CD4-positive, alpha-beta T cell (primary cell): ENCODE measurements at regions not wholly inside any gene's neighbourhood (a gene's known extent, or its start where the extent isn't known, plus 50 kb on each side); places are given as distances from the start of the nearest gene placed in this dataset.

Experiments used
- ATAC-seq: fragments of 200-7000 bp; cut with Tn5 transposase; one replicate; pipeline ENCODE4 v1.10.0; 2022; ENCODE audit warnings: mild to moderate bottlenecking; ENCODE audit not compliant: poor library complexity
- CTCF ChIA-PET: fragments of 350-600 bp; sonication (Branson Sonifier 250); formaldehyde crosslinking; loops from one replicate; lab custom pipeline; 2021; ENCODE audit warnings: antibody characterized with exemption, inconsistent platforms; lab: Charles Lee
- POLR2A ChIA-PET: fragments of 350-600 bp; sonication (Branson Sonifier 250); formaldehyde crosslinking; loops from one replicate; lab custom pipeline; 2021; ENCODE audit warnings: antibody characterized with exemption, inconsistent platforms; lab: Charles Lee
- DNase-seq, 14 experiments: peaks; one replicate each; pipeline ENCODE4 v3.0.0-alpha.2; 2013 to 2020; ENCODE audit warnings: mixed read lengths in 2 of 14
- H3K27ac ChIP-seq, 2 donors: one replicate each; pipeline versions ENCODE4 v1.5.1 to v1.7.0; 2013; ENCODE audit warnings: low read length in 2 of 2, low read depth in 1 of 2, mild to moderate bottlenecking in 1 of 2
- H3K27me3 ChIP-seq, 2 experiments: 1 replicate in 1 of 2; 2 replicates in 1 of 2; pipeline versions ENCODE4 v1.6.1 to v1.7.0; 2013; ENCODE audit warnings: low read length in 2 of 2, control low read depth in 1 of 2, mild to moderate bottlenecking in 1 of 2, moderate library complexity in 1 of 2; ENCODE audit not compliant: insufficient read depth in 2 of 2, control insufficient read depth in 1 of 2
- H3K36me3 ChIP-seq: one replicate; pipeline ENCODE4 v1.6.1; 2013; ENCODE audit warnings: low read length, control low read depth; ENCODE audit not compliant: insufficient read depth
- H3K4me1 ChIP-seq: one replicate; pipeline ENCODE4 v1.6.1; 2013; ENCODE audit warnings: low read length, control low read depth; ENCODE audit not compliant: insufficient read depth
- H3K4me3 ChIP-seq: one replicate; pipeline ENCODE4 v1.5.1; 2013; ENCODE audit warnings: mild to moderate bottlenecking, low read length, moderate library complexity
- H3K9me3 ChIP-seq, 2 experiments: 1 replicate in 1 of 2; 2 replicates in 1 of 2; pipeline versions ENCODE4 v1.6.1 to v1.7.0; 2013; ENCODE audit warnings: low read length in 2 of 2, mild to moderate bottlenecking in 2 of 2, control low read depth in 1 of 2, moderate library complexity in 1 of 2; ENCODE audit not compliant: control insufficient read depth in 1 of 2, insufficient read depth in 1 of 2
- H3K27ac Mint-ChIP-seq: one replicate; pipeline ENCODE4 v1.8.0; 2020; ENCODE audit warnings: mixed read lengths
- H3K27me3 Mint-ChIP-seq: one replicate; pipeline ENCODE4 v1.8.0; 2021; ENCODE audit warnings: mixed read lengths
- H3K36me3 Mint-ChIP-seq: one replicate; pipeline ENCODE4 v1.8.0; 2021; ENCODE audit warnings: low read depth, mixed read lengths
- H3K4me1 Mint-ChIP-seq: one replicate; pipeline ENCODE4 v1.8.0; 2021; ENCODE audit warnings: low read depth, mixed read lengths
- H3K4me3 Mint-ChIP-seq: one replicate; pipeline ENCODE4 v1.8.0; 2020; ENCODE audit warnings: mild to moderate bottlenecking, mixed read lengths
- H3K9me3 Mint-ChIP-seq: one replicate; pipeline ENCODE4 v1.8.0; 2020; ENCODE audit warnings: mixed read lengths
- intact Hi-C, 2 experiments: fragments of 100-400 bp; cut with DNase I in 1 of 2; cut with micrococcal nuclease in 1 of 2; formaldehyde crosslinking; loops; one replicate each; pipeline versions ENCODE4 v1.15.1 to v1.9.0; 2023 to 2025; cut with DNase I, micrococcal nuclease
- TF ChIP-seq, protein P1 (sequence below): fragments of 200-600 bp; IDR thresholded peaks from one replicate; pipeline ENCODE4 v1.8.0; 2022; ENCODE audit warnings: antibody characterized with exemption, mild to moderate bottlenecking

DNA sequence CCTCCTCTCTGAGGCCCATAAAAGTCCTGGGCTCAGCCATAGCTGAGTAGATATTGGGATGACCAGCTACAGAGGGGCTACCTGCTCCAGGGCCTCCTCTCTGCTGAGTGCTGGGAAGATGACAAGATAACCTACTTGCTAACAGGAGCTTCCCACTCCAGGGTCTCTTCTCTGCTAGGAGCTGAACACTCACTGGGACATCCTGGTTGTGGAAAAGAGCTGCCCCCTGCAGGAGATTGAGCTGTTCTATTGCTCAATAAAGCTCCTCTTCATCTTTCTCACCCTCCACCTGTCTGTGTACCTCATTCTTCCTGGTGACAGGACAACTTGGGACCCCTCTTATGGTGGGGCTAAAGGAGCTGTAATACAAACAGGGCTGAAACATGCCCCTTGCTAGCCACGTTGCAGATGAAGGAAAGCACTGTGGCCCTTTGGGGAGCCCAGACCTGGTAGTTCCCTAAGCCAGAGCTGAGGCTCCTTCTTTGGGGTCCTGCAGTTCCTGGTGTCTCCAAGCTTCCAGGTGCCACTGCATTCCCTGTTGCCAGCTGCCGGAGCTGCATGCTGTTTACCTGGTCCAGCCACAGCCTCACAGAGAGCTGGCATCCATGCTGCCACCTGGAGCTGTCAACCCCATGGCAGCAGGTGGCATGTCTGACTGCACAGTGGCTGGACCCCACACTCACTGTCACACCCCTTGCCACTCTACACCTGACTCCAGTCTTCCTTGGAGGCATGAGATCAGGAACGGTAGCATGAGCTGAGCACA, 598.5 kb upstream of the LMO3 start:
- ChIA-PET CTCF (no interaction called here), POLR2A (no interaction called here)
- Mint-ChIP-seq H3K4me3 (no peak overlapping the region), H3K9me3 (peaks cover 10% of the 10 kb centered on the region), H3K4me1 (no peaks in the 10 kb centered on the region), H3K27me3 (no peaks in the 10 kb centered on the region), H3K27ac (no peak overlapping the region), H3K36me3 (no peaks in the 10 kb centered on the region)
- Histone ChIP-seq H3K36me3 (no peaks in the 10 kb centered on the region), H3K4me3 (no peak overlapping the region), H3K9me3 (peaks cover 0 to 21% of the 10 kb centered on the region in 2 experiments), H3K27ac (no peak overlapping the region), H3K4me1 (no peaks in the 10 kb centered on the region), H3K27me3 (no peaks in the 10 kb centered on the region)
- TF ChIP-seq, protein P1, sequence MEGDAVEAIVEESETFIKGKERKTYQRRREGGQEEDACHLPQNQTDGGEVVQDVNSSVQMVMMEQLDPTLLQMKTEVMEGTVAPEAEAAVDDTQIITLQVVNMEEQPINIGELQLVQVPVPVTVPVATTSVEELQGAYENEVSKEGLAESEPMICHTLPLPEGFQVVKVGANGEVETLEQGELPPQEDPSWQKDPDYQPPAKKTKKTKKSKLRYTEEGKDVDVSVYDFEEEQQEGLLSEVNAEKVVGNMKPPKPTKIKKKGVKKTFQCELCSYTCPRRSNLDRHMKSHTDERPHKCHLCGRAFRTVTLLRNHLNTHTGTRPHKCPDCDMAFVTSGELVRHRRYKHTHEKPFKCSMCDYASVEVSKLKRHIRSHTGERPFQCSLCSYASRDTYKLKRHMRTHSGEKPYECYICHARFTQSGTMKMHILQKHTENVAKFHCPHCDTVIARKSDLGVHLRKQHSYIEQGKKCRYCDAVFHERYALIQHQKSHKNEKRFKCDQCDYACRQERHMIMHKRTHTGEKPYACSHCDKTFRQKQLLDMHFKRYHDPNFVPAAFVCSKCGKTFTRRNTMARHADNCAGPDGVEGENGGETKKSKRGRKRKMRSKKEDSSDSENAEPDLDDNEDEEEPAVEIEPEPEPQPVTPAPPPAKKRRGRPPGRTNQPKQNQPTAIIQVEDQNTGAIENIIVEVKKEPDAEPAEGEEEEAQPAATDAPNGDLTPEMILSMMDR = no peak
- ATAC-seq (no peak), DNase-seq (no peak)
- intact Hi-C loops = no loop called here

DNA sequence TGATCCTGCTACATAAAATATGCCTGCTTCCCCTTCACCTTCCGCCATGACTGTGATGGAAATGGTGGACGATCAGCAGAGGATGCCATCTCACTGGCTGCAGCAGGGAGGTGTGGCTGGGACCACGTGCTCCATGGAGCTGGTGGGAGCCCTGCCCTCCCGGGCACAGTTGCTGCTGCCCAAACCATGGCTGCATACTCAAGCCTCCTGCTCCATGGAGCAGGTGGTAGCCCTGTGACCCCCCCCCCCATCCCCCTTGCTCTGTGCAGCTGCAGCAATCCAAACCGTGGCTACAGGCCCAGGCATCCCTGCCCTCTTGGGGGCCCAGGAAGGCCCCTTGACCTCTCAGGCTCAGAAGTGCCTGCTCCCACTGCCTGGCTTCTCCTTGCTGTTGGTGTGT, 597.5 kb upstream of the LMO3 start:
- H3K4me3 Mint-ChIP-seq = no peak overlapping the region
- no peak for DNase-seq
- Histone ChIP-seq H3K9me3 (peaks cover 0 to 17% of the 10 kb centered on the region in 2 experiments), H3K27ac (no peak overlapping the region), H3K36me3 (no peaks in the 10 kb centered on the region), H3K4me3 (no peak overlapping the region), H3K27me3 (no peaks in the 10 kb centered on the region), H3K4me1 (no peaks in the 10 kb centered on the region)
- H3K4me1 Mint-ChIP-seq = no peaks in the 10 kb centered on the region
- peaks cover 10% of the 10 kb centered on the region for H3K9me3 Mint-ChIP-seq
- no peak overlapping the region for H3K27ac Mint-ChIP-seq
- intact Hi-C loops = no loop called here
- no peaks in the 10 kb centered on the region for H3K36me3 Mint-ChIP-seq
- TF ChIP-seq, protein P1 = no peak
- no peak for ATAC-seq
- ChIA-PET CTCF (no interaction called here), POLR2A (no interaction called here)
- H3K27me3 Mint-ChIP-seq = no peaks in the 10 kb centered on the region

DNA sequence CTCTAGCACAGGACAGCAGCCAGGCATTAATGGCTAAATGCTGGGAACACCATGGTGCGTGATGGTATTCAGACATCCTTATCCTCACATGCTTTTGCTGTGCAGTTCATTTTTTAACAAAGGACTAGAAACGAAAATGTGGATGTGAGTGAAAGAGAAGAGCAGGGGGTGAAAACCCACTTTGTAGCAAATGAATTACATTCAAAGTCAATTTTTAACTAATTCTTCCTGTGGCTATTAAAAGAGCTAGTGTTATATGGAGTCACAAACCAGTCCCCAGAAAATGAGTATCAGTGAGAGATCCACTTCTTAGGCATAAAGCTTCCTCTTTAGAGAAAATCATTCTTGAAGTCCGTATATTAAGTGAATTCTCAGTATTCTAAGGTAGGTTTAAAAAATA, 592.0 kb upstream of the LMO3 start:
- no peaks in the 10 kb centered on the region for H3K4me1 ChIP-seq
- intact Hi-C loops = no loop called here
- ChIA-PET POLR2A (no interaction called here), CTCF (no interaction called here)
- Mint-ChIP-seq H3K27ac (no peak overlapping the region), H3K4me1 (no peaks in the 10 kb centered on the region), H3K36me3 (no peaks in the 10 kb centered on the region), H3K9me3 (peaks cover 14% of the 10 kb centered on the region), H3K27me3 (no peaks in the 10 kb centered on the region), H3K4me3 (no peak overlapping the region)
- TF ChIP-seq, protein P1 = no peak
- no peak overlapping the region for H3K27ac ChIP-seq
- H3K4me3 ChIP-seq = no peak overlapping the region
- ATAC-seq (no peak), DNase-seq (no peak)
- no peaks in the 10 kb centered on the region for H3K27me3 ChIP-seq
- no peaks in the 10 kb centered on the region for H3K9me3 ChIP-seq
- no peaks in the 10 kb centered on the region for H3K36me3 ChIP-seq
